GM18951 (cell line): ENCODE measurements at regions not wholly inside any gene's neighbourhood (a gene's known extent, or its start where the extent isn't known, plus 50 kb on each side); places are given as distances from the start of the nearest gene placed in this dataset.
"Not testable (repeated sequence)": the region's sequence is repeated elsewhere in the genome, so short reads cannot be mapped to it uniquely, and the experiment has no call there.

Experiments used
- POLR2A ChIP-seq: IDR thresholded peaks from 4 replicates; pipeline ENCODE4 v1.6.1; 2011; ENCODE audit warnings: mild to moderate bottlenecking; ENCODE audit not compliant: insufficient read length, insufficient read depth; ENCODE audit errors: extremely low read depth
- in situ Hi-C: fragments of 300-500 bp; cut with MboI; formaldehyde crosslinking; loops from one replicate; pipeline ENCODE4 v1.12.0; 2022; ENCODE audit warnings: low sequenced_read_pairs, mixed read lengths, inconsistent platforms; ENCODE audit not compliant: unreplicated experiment

- in situ Hi-C loops, result loop anchor here (25.0 kb wide), 1 partner anchor 1973 kb away; no protein-coding TSS in a partner anchor
- no peak for TF ChIP-seq POLR2A
These were observed 1077.4 kb downstream of the EPHA3 start for GRCh38 chr3:90184861-90185260.

- in situ Hi-C loops, result loop anchor here (25.0 kb wide), 1 partner anchor 1985 kb away; no protein-coding TSS in a partner anchor
These were observed 1090.0 kb downstream of the EPHA3 start for GRCh38 chr3:90197383-90197782.

- in situ Hi-C loops, result not testable (repeated sequence)
These were observed 1095.5 kb downstream of the EPHA3 start for GRCh38 chr3:90202931-90203330.

- in situ Hi-C loops, result not testable (repeated sequence)
These were observed 1099.1 kb downstream of the EPHA3 start for GRCh38 chr3:90206482-90206881.

GRCh38 chr3:90207353-90208097 is 1100.1 kb downstream of the EPHA3 start:
- in situ Hi-C loops, result not testable (repeated sequence)

GRCh38 chr3:90221900-90222299 is 1114.5 kb downstream of the EPHA3 start:
- in situ Hi-C loops, result no loop called here
- no peak for TF ChIP-seq POLR2A

- in situ Hi-C loops, result no loop called here
- TF ChIP-seq POLR2A, result no peak
These were observed 1134.1 kb downstream of the EPHA3 start for GRCh38 chr3:90241481-90241880.

GRCh38 chr3:90253131-90253530 is 1145.7 kb downstream of the EPHA3 start:
- TF ChIP-seq POLR2A, result no peak

GRCh38 chr3:90261481-90262433 is 1154.3 kb downstream of the EPHA3 start:
- in situ Hi-C loops, result no loop called here
- no peak for TF ChIP-seq POLR2A

More at GRCh38 chr3:90253131-90253530, 1145.7 kb downstream of the EPHA3 start:
- in situ Hi-C loops, result no loop called here
